KMS-11 (cell line): ENCODE measurements at regions not wholly inside any gene's neighbourhood (a gene's known extent, or its start where the extent isn't known, plus 50 kb on each side); places are given as distances from the start of the nearest gene placed in this dataset.
"Not testable (repeated sequence)": the region's sequence is repeated elsewhere in the genome, so short reads cannot be mapped to it uniquely, and the experiment has no call there.

ENCODE experiments used
- H2AFZ ChIP-seq: fragments of 200-600 bp; sonication (generic); 2 replicates; pipeline ENCODE4 v1.6.1; 2016; ENCODE audit warnings: antibody characterized with exemption, mixed run types, low read depth
- H3K27ac ChIP-seq: fragments of 200-600 bp; sonication (generic); 2 replicates; pipeline ENCODE4 v1.6.1; 2016; ENCODE audit warnings: mild to moderate bottlenecking, mixed run types
- H3K27me3 ChIP-seq: fragments of 200-600 bp; sonication (generic); 2 replicates; pipeline ENCODE4 v1.6.1; 2017; ENCODE audit warnings: mild to moderate bottlenecking, low read depth, mixed run types, moderate library complexity; ENCODE audit not compliant: insufficient read depth
- H3K36me3 ChIP-seq: fragments of 200-600 bp; sonication (generic); 2 replicates; pipeline ENCODE4 v1.6.1; 2017; ENCODE audit warnings: mild to moderate bottlenecking, mixed run types; ENCODE audit not compliant: insufficient read depth
- H3K4me1 ChIP-seq: fragments of 200-600 bp; sonication (generic); 2 replicates; pipeline ENCODE4 v1.6.1; 2016; ENCODE audit warnings: mild to moderate bottlenecking, low read depth, mixed run types; ENCODE audit not compliant: poor library complexity, severe bottlenecking
- H3K4me2 ChIP-seq: fragments of 200-600 bp; sonication (generic); 2 replicates; pipeline ENCODE4 v1.7.0; 2016; ENCODE audit warnings: mild to moderate bottlenecking, mixed run types
- H3K4me3 ChIP-seq: fragments of 200-600 bp; sonication (generic); IDR thresholded peaks from 2 replicates; pipeline ENCODE4 v1.6.1; 2017; ENCODE audit warnings: low read depth, low read length, mixed read lengths; ENCODE audit not compliant: insufficient read depth
- H3K79me2 ChIP-seq: fragments of 200-600 bp; sonication (generic); 2 replicates; pipeline ENCODE4 v1.6.1; 2016; ENCODE audit warnings: low read depth, mixed run types; ENCODE audit not compliant: insufficient read depth
- H3K9ac ChIP-seq: fragments of 200-600 bp; sonication (generic); 2 replicates; pipeline ENCODE4 v1.6.1; 2016; ENCODE audit warnings: mild to moderate bottlenecking, mixed run types
- H4K20me1 ChIP-seq: fragments of 200-600 bp; sonication (generic); 2 replicates; pipeline ENCODE4 v1.6.1; 2016; ENCODE audit warnings: mild to moderate bottlenecking, mixed run types; ENCODE audit not compliant: insufficient read depth
- TF ChIP-seq, protein P1 (sequence below): fragments of 200-600 bp; sonication (generic); conservative IDR thresholded peaks from 2 replicates; pipeline ENCODE4 v1.6.1; 2017; ENCODE audit warnings: low read depth, mild to moderate bottlenecking, antibody characterized with exemption, low read length, moderate library complexity, mixed read lengths

DNA sequence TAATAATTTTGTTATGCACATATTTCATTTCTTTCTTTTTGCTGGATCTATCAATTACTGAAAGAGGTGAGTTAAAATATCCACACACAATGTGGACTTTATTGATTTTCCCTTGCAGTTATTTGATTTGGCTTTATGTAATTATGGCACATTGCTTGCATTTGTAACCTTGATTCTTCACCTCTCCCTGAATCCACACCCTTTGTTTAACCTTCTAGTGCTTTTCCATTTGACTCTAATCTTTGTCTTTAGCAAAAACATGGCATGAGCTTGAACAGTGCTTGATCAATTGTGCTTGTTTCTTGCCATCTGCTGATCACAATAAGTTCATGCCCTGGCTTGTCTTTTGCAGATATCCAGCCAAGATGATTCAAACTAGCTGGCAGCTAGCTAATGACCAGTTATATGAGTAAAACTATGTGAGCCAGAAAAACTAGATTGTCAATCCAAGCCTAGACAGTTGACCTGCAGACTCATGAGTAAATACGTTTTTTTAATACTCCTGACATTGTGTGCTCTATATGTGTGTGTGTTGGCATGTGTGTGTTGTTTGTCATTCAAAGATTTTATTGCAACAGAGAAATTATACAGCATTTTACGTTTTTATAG lies 899.2 kb downstream of the NCAM2 start:
- no peak overlapping the region for H3K9ac ChIP-seq
- H3K4me2 ChIP-seq = no peak overlapping the region
- H3K79me2 ChIP-seq = no peaks in the 10 kb centered on the region
- TF ChIP-seq, protein P1, sequence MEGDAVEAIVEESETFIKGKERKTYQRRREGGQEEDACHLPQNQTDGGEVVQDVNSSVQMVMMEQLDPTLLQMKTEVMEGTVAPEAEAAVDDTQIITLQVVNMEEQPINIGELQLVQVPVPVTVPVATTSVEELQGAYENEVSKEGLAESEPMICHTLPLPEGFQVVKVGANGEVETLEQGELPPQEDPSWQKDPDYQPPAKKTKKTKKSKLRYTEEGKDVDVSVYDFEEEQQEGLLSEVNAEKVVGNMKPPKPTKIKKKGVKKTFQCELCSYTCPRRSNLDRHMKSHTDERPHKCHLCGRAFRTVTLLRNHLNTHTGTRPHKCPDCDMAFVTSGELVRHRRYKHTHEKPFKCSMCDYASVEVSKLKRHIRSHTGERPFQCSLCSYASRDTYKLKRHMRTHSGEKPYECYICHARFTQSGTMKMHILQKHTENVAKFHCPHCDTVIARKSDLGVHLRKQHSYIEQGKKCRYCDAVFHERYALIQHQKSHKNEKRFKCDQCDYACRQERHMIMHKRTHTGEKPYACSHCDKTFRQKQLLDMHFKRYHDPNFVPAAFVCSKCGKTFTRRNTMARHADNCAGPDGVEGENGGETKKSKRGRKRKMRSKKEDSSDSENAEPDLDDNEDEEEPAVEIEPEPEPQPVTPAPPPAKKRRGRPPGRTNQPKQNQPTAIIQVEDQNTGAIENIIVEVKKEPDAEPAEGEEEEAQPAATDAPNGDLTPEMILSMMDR = no peak
- H3K4me1 ChIP-seq = no peaks in the 10 kb centered on the region
- H2AFZ ChIP-seq = no peak overlapping the region
- no peak overlapping the region for H3K4me3 ChIP-seq
- no peaks in the 10 kb centered on the region for H3K27me3 ChIP-seq
- no peaks in the 10 kb centered on the region for H3K36me3 ChIP-seq
- no peak overlapping the region for H3K27ac ChIP-seq
- H4K20me1 ChIP-seq = no peaks in the 10 kb centered on the region

DNA sequence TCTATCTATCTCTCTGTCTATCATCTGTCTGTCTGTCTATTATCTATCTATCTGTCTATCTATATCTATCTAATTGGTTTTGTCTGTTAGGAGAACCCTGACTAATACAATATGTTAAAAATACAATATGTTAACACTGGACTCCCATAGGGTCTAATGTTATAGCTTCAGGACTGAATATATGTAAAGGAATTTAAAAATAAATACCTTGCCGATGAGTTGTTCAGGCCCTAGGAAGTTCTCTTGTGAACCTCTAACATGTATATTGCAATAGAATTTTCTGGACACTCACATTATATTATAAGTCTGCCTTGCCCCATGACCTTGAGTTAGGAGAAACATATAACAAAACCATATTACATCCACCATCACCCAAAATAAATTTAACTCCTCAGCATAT lies 900.6 kb downstream of the NCAM2 start:
- Histone ChIP-seq H3K9ac (no peak overlapping the region), H3K79me2 (no peaks in the 10 kb centered on the region), H3K27me3 (no peaks in the 10 kb centered on the region), H3K4me1 (no peaks in the 10 kb centered on the region), H4K20me1 (no peaks in the 10 kb centered on the region), H3K27ac (no peak overlapping the region), H2AFZ (no peak overlapping the region), H3K4me2 (no peak overlapping the region), H3K36me3 (no peaks in the 10 kb centered on the region), H3K4me3 (no peak overlapping the region)
- TF ChIP-seq, protein P1 = no peak

DNA sequence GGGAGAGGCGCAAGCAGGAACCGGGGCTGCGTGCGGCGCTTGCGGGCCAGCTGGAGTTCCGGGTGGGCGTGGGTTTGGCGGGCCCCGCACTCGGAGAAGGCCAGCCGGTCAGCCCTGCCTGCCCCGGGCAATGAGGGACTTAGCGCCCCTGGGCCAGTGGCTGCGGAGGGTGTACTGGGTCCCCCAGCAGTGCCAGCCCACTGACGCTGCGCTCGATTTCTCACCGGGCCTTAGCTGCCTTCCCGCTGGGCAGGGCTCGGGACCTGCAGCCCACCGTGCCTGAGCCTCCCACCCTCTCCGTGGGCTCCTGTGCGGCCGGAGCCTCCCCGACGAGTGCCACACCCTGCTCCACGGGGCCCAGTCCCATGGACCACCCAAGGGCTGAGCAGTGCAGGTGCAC lies 904.2 kb downstream of the NCAM2 start:
- not testable (repeated sequence) for H3K4me2 ChIP-seq, H3K79me2 ChIP-seq, H3K27me3 ChIP-seq, H3K4me3 ChIP-seq, H3K27ac ChIP-seq, H3K36me3 ChIP-seq, H3K9ac ChIP-seq, H4K20me1 ChIP-seq, H3K4me1 ChIP-seq, H2AFZ ChIP-seq

DNA sequence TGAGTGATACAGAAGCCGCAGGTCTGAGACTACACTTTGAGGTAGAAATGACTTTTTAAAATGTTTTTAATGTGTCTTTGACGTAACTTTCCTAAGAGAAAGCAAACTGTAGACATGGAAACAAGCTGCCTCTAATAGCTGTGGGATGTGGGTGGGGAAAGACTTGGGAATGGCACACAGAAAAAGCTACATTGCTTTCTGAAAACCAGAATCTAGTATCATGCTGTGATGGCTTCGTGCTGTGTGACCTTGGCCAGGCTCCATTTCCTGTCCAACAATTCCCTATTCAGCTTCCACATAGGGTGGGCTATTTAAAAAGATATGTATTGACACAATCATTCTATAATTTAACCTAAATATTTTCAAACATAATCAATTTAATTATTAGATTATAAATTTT lies 909.1 kb downstream of the NCAM2 start:
- Histone ChIP-seq H2AFZ (no peak overlapping the region), H3K79me2 (no peaks in the 10 kb centered on the region), H3K4me3 (no peak overlapping the region), H3K4me1 (no peaks in the 10 kb centered on the region), H3K36me3 (no peaks in the 10 kb centered on the region), H4K20me1 (no peaks in the 10 kb centered on the region), H3K27ac (no peak overlapping the region), H3K4me2 (no peak overlapping the region), H3K9ac (no peak overlapping the region), H3K27me3 (no peaks in the 10 kb centered on the region)
- TF ChIP-seq, protein P1 = no peak

DNA sequence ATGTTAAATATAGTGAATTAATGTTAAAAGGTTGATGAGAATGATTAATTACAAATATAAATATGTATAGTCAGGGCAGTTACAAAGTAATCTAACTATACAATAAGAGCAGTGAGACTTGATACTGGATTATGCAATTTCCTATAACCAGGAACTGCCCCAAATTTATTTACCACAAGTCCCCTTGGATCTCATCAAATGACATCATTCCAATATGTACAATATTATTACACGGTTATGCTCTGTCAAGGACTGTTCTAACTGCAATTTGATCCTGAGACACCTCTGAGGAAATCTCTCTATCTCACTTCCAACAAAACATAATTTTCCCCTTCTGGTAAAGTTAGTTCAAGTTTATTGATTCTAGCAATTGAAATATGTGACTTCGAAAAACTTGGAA lies 917.6 kb downstream of the NCAM2 start:
- H3K27me3 ChIP-seq = no peaks in the 10 kb centered on the region
- TF ChIP-seq, protein P1 = no peak
- no peak overlapping the region for H3K4me2 ChIP-seq

More for the DNA sequence above, 917.6 kb downstream of the NCAM2 start:
- Histone ChIP-seq H3K27ac (no peak overlapping the region), H3K9ac (no peak overlapping the region), H2AFZ (no peak overlapping the region), H3K4me1 (no peaks in the 10 kb centered on the region), H3K36me3 (no peaks in the 10 kb centered on the region), H3K79me2 (no peaks in the 10 kb centered on the region), H4K20me1 (no peaks in the 10 kb centered on the region), H3K4me3 (no peak overlapping the region)
